Hepatocyte (in vitro differentiated cells): ENCODE measurements at regions not wholly inside any gene's neighbourhood (a gene's known extent, or its start where the extent isn't known, plus 50 kb on each side); places are given as distances from the start of the nearest gene placed in this dataset.

ENCODE experiments used
- CTCF ChIP-seq: fragments of 200-600 bp; sonication (generic); IDR thresholded peaks from 2 replicates; pipeline ENCODE4 v1.5.1; 2016; ENCODE audit warnings: antibody characterized with exemption, mild to moderate bottlenecking; ENCODE audit not compliant: poor library complexity
- EZH2 ChIP-seq: fragments of 200-600 bp; sonication (generic); IDR thresholded peaks from 2 replicates; pipeline ENCODE4 v1.6.1; 2016; ENCODE audit warnings: antibody characterized with exemption, mild to moderate bottlenecking, borderline replicate concordance

GRCh38 chr6:148074291-148074690 lies 268.3 kb upstream of the SASH1 start:
- TF ChIP-seq CTCF (no peak), EZH2 (no peak)
